NCI-H146 (cell line): ENCODE measurements at regions not wholly inside any gene's neighbourhood (a gene's known extent, or its start where the extent isn't known, plus 50 kb on each side); places are given as distances from the start of the nearest gene placed in this dataset.
"Not testable (repeated sequence)": the region's sequence is repeated elsewhere in the genome, so short reads cannot be mapped to it uniquely, and the experiment has no call there.

Experiments used
- DNase-seq: peaks from one replicate; lab custom pipeline; 2025; lab: John Stamatoyannopoulos, UW

- no peak for DNase-seq
These were observed 1007.1 kb upstream of the WWC1 start for GRCh38 chr5:167284222-167284890.

GRCh38 chr5:167285591-167285990, 1005.9 kb upstream of the WWC1 start:
- DNase-seq = no peak

- no peak for DNase-seq
These were observed 1004.6 kb upstream of the WWC1 start for GRCh38 chr5:167286891-167287290.

- DNase-seq = no peak
These were observed 1001.0 kb upstream of the WWC1 start for GRCh38 chr5:167290478-167290877.

GRCh38 chr5:167294882-167295680, 996.4 kb upstream of the WWC1 start:
- DNase-seq = no peak

- no peak for DNase-seq
These were observed 995.8 kb upstream of the WWC1 start for GRCh38 chr5:167295681-167296005.

- no peak for DNase-seq
These were observed 995.4 kb upstream of the WWC1 start for GRCh38 chr5:167296066-167296465.

GRCh38 chr5:167296661-167297060, 994.8 kb upstream of the WWC1 start:
- DNase-seq = no peak

- DNase-seq = not testable (repeated sequence)
These were observed 991.6 kb upstream of the WWC1 start for GRCh38 chr5:167299861-167300260.

- DNase-seq = no peak
These were observed 987.9 kb upstream of the WWC1 start for GRCh38 chr5:167303582-167303981.

- DNase-seq = no peak
These were observed 986.5 kb upstream of the WWC1 start for GRCh38 chr5:167304834-167305469.

GRCh38 chr5:167305591-167306213, 985.7 kb upstream of the WWC1 start:
- DNase-seq = no peak

GRCh38 chr5:167307042-167307441, 984.4 kb upstream of the WWC1 start:
- no peak for DNase-seq

- no peak for DNase-seq
These were observed 983.0 kb upstream of the WWC1 start for GRCh38 chr5:167308466-167308865.

GRCh38 chr5:167309941-167310517, 981.4 kb upstream of the WWC1 start:
- DNase-seq = no peak

GRCh38 chr5:167311340-167311739, 980.1 kb upstream of the WWC1 start:
- DNase-seq = no peak

- DNase-seq = no peak
These were observed 979.2 kb upstream of the WWC1 start for GRCh38 chr5:167312225-167312624.

- DNase-seq = no peak
These were observed 975.7 kb upstream of the WWC1 start for GRCh38 chr5:167315762-167316161.

GRCh38 chr5:167317884-167318283, 973.6 kb upstream of the WWC1 start:
- DNase-seq = no peak

- no peak for DNase-seq
These were observed 972.2 kb upstream of the WWC1 start for GRCh38 chr5:167319243-167319642.

GRCh38 chr5:167320019-167320418, 971.4 kb upstream of the WWC1 start:
- no peak for DNase-seq

GRCh38 chr5:167332309-167332708, 959.1 kb upstream of the WWC1 start:
- no peak for DNase-seq
